ENCODE measurements at regions not wholly inside any gene's neighbourhood (a gene's known extent, or its start where the extent isn't known, plus 50 kb on each side); places are given as distances from the start of the nearest gene placed in this dataset.
"Not testable (repeated sequence)": the region's sequence is repeated elsewhere in the genome, so short reads cannot be mapped to it uniquely, and the experiment has no call there.

DNA sequence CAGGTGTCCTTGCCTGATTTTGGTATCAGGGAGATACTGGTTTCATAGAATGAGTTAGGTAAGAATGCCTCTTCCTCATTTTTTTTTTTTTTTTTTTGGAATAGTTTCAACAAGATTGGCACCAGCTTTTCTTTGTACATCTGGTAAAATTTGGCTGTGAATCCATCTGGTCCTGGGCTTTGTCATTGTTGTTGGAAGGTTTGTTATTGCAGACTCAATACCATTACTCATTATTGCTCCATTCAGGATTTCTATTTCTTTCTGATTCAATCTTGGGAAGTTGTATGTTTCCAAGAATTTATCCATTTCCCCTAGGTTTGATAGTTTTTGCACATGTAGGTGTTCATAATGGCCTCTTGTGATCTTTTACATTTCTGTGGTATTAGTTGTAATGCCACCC, 126.0 kb upstream of the KITLG start:
- no peak for DNase-seq (ENCODE audit: low read depth)

DNA sequence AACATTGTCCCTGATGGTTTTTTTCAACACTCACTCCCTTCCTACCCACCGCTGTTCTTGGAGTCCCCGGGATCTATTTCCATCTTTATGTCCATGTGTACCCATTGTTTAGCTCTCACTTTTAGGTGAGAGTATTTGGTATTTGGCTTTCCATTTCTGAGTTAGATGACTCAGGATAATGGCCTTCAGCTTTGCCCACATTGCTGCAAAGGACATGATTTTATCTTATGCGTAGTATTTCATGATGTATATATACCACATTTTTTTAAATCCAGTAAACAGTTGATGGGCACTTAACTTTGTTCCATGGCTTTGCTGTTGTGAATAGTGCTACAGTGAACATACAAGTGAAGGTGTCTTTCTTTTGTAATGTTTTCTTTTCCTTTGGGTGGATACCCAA, 123.5 kb upstream of the KITLG start:
- DNase-seq (ENCODE audit: low read depth) = no peak

DNA sequence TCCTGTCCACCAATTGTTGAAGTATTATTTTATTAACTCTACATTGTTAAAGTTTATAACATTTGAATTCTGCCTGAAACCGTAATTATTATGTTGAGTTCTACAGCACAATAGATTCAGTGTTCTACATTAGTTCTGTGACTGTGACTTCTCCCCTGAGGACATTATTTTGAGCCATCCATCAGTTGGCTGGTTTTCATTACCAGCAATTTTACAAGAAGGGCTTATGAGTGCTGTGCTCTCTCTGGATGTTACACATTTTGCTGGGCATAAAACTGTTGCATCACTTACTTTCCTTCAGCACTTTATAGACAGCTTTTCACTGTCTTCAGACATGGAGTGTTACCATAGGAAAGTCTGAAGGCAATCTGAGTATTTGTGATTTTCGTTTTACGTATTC, 118.2 kb upstream of the KITLG start:
- no peak for DNase-seq (ENCODE audit: low read depth)

DNA sequence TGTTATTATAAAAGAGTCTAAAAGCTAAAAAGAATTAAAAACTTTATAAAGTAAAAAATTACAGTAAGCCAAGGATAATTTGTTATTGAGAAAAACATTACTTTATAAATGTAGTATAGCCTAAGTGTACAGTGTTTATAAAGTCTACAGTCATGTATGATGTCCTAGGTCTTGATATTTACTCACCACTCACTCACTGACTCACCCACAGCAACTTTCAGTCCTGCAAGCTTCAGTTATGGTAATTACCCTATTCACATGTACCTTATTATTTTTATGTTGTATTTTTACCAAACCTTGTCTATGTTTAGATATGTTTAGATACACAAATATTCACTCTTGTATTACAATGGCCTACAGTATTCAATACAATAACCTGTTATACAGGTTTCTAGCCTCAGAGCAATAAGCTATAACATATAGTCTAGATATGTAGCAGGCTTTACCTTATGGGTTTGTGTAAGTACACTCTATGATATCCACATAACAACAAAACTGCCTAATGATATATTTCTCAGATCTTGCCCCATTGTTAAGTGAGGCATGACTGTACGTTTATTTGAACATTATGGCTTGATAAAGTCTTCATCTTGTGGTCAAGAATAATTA, 113.7 kb upstream of the KITLG start:
- no peak for DNase-seq (ENCODE audit: low read depth)

DNA sequence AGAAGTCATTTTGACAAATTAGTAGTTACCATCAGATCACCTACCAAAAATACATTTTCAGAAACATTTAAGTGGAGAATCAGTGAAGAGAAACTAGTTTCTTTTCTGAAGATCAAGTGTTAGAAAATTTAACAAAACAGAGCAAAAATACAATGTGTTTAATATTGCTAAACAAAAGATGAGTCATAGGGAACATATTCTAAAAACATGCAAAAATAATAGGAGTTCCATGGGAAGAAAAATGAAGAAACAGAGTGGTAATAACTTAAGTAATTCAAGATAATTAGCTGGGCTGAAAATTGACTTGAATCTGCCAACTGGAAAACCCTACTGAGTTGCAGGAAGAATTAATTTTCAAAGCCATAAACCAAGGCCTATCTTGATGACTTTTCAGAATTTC, 111.5 kb upstream of the KITLG start:
- no peak for DNase-seq (ENCODE audit: low read depth)

- DNase-seq (ENCODE audit: low read depth) = no peak
These were observed 104.3 kb upstream of the KITLG start for GRCh38 chr12:88684610-88685009.

DNA sequence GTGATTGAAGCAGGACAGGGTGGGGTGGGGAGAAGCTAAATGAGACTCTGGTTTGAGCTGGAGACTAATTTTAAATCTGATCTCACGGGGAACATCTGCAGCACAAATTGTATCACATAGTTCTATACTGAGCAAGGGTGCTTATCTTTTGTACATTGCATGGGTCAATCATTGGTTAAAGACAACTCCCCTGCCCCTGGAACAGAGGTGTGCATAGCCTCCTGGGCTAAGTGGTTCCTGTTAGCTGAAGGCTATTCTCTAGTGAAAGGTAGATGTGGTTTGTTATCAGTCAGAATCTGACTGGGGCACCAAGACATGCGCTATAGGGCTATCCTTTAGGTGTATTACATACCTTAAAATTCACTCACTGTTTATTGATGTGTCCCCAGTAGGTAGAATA, 103.9 kb upstream of the KITLG start:
- no peak for DNase-seq (ENCODE audit: low read depth)

DNA sequence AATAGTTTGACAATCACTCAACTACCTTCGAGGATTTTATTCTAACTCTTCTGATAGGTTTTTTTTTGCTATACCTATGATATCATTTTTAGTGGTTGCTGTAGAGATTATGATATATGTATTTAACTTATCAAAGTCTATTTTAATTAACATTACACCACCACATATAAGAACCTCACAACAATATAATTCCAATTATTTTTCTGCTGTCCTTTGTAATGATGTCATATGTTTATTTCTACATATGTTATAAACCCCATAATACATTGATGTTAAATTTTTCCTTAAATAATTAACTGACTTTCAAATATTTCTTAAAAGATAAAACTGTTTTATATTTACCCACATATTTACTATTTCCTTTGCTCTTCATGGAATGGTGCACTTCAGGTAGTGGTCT, 103.4 kb upstream of the KITLG start:
- DNase-seq (ENCODE audit: low read depth) = no peak

DNA sequence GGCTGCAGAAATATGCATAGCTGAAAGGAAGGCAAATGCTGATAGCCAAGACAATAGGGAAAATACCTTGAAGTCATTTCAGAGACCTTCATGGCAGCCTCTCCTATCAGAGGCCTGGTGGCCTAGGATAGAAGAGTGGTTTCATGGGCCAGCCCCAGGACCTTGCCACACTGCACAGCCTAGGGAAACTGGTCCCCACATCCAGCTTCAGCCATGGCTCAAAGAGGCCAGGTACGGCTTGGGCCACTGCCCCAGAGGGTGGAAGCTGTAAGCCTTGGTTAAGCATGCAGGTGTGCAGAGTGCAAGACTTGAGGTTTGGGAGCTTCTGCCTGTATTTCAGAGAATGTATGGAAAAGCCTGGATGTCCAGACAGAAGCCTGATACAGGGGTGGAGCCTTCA, 101.0 kb upstream of the KITLG start:
- no peak for DNase-seq (ENCODE audit: low read depth)

GRCh38 chr12:88677464-88677863, 97.2 kb upstream of the KITLG start:
- no peak for DNase-seq (ENCODE audit: low read depth)

DNA sequence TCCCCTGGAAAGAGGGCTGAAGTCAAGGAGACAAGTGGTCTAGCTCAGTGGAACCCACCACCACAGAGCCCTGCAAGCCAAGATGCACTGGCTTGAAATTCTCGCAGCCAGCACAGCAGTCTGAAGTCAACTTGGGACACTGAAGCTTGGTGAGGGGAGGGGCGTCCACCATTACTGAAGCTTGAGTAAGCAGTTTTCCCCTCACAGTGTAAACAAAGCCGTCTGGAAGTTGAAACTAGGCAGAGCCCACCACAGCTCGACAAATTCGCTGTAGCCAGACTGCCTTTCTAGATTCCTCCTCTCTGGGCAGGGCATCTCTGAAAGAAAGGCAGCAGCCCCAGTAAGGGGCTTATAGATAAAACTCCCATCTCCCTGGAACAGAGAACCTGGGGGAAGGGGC, 87.3 kb upstream of the KITLG start:
- DNase-seq (ENCODE audit: low read depth) = not testable (repeated sequence)

DNA sequence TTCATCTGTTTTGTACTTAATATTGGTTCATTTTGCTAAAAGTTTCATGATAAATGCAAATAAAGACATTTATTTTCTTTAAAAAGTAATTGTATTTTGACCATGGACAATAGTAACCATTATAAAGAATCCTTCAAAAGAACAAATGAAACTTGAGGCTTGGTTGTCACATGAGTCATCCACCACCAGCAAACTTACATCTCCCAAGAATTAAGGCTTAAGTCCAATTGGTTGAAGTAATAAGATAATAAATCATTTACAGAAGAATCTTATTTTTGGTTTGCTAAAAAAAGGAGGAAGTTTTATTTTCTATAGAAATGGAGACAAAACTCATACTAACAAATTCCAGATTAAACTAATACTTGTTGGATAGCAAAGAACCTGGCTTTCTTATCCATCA, 84.8 kb upstream of the KITLG start:
- DNase-seq (ENCODE audit: low read depth) = no peak

DNA sequence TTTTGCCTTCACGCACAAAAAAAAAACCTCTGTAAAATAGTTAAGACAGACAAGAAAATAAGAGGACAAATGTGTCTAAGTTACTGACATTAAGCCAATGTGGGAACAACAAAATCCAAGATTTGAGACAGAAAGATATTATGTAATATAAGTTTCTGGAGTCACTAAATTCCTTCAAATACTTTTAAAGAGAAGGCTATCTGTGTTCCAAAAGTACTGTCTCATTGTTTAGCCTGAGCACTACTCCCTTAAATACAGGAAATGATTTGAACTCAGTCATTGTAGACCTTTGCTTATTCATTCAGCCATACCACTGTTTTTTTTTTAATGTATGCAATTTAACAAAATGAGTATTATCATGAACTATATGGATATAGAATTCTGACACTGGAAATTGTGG, 82.7 kb upstream of the KITLG start:
- no peak for DNase-seq (ENCODE audit: low read depth)

DNA sequence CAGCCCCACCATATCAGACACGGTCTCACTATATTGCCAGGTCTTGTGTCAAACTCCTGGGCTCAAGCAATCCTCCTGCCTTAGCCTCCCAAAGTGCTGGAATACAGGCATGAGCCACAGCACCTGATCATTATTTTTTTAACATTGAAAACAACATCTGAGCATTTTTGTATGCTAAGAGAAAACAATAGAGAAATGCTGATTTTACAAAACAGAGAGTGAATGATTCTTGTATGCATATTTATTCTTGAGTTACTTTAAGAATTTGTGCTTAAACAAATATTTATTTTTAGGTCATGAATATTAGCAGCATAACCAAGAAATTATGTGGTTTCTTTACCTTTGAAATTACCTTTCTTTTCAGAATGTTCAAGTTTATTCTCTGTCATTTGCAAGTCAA, 81.8 kb upstream of the KITLG start:
- DNase-seq (ENCODE audit: low read depth) = no peak

DNA sequence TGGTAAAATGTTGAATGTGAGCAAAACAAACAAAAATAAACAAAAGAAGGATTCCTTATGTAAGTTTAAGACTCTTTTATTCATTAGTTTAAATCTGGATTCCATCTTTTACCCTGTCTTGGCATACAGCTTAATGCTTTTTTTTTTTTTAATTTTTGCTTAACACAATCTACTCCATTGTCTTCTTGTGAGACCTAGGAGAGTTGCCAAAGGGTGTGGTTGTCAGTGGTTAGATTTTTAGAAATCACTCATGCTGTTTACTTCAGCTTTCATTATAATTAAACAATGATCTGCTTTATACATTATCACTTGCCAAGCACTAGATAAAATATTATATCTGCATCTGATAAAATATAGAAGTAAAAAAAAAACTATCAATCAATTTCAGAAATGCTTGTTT, 77.7 kb upstream of the KITLG start:
- no peak for DNase-seq (ENCODE audit: low read depth)

DNA sequence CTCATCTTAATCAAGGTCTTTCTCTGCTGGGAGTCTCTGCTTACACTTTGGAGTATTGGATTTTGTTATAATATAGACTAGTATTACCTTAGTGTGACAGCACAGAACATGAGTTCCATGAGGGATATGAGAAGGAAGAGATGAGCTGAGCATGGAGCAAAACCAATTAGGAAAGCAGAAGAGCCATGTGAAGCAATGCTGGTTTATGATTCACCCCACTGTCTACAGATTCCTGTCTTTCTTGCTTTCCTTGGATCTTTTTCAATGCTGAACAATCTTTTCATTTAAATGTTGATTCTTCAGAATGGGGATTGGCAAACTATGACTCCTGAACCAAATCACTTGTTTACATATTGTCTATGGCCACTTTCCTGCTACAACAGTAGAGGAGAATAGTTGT, 70.4 kb upstream of the KITLG start:
- DNase-seq (ENCODE audit: low read depth) = no peak

DNA sequence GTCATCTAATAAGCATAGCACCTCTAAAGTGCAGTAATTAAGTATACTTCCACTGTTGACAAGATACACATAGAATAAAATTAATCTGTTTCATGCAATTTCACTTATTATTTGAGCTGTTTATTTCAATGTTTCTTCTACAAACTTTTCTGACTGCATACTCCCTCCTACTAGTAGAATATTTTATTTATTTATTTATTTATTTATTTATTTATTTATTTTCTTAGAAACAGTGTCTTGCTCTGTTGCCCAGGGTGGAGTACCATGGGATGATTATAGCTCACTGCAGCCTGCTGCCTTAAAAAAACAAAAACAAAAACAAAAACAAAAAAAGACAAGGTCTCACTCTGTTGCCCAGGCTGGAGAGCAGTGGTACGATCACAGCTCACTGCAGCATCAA, 68.4 kb upstream of the KITLG start:
- DNase-seq (ENCODE audit: low read depth) = no peak

- no peak for DNase-seq (ENCODE audit: low read depth)
These were observed 66.6 kb upstream of the KITLG start for GRCh38 chr12:88646824-88647223.

DNA sequence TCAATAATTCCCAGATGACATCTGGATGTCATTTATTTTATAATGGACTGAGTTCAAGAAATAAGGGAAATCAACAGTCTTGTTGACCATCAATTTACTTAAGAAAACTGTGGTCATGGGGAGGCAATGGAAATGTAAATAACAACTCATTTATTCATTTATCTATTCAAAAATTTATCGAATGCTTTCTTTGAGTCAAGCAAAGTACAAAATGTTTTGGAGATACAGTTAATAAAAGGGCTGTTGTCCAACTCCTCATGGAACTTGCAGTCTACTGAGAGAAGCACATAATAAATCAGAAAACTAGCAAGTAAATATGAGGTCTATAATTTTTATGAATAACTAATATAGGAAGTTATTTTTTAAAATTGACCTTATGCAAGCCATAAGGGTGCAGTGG, 65.5 kb upstream of the KITLG start:
- DNase-seq (ENCODE audit: low read depth) = no peak

DNA sequence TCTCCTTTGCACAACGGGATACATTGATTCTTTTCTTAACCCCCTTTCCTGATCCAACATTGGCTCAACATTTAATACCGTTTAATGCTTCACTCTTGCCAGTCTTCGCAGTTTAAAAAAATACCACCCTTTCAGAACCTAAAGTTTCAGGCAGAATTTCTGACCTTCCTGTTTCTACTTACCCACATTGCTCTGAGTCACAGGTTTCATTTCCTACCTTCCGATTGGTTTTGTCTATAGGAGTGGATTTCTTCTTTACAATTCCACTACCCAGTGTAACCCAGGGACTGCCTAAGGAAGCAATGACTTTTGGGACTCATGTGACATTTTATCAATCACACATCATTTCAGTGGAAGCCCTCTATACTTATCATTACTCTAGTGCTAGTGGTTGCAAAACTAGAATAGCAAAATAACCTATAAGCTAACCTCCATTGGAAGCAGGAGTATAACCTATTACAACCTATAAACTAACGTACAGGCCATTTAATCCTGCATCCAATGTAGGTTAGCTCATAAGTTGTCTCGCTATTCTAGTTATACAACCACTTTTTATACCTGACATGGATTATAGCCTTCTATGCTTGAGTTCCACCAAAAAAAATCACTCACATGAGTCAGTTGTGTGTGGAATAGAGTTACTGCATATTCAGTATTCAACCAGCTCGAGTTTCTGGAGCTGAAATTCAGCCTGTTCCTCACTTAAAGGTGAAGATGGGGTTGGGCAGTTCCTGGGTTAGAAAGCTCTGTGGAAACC, 64.9 kb upstream of the KITLG start:
- no peak for DNase-seq (ENCODE audit: low read depth)

DNA sequence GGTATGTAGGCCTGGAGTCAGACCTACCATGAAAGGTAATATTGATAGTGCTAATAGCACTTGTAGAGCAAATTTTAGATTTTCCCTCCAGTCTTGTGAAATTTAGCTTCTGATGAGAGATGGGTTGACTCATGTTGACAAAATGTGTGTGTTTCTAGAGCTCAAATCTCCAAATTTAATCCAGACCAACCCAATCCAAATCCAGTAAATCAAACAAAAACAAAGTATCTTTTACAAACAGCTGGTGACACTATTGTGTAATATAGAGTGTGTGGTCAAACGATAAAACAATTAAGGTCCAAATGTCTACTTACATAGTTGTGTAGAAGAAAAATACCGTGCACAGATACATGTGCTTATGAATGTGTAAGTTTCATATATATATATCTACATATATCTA, 63.4 kb upstream of the KITLG start:
- no peak for DNase-seq (ENCODE audit: low read depth)

GRCh38 chr12:88642675-88643431, 62.6 kb upstream of the KITLG start:
- no peak for DNase-seq (ENCODE audit: low read depth)

GRCh38 chr12:88638966-88639760, 58.9 kb upstream of the KITLG start:
- no peak for DNase-seq (ENCODE audit: low read depth)

Measured in CMK (cell line).